HUDEP-2 (cell line): ENCODE measurements at regions not wholly inside any gene's neighbourhood (a gene's known extent, or its start where the extent isn't known, plus 50 kb on each side); places are given as distances from the start of the nearest gene placed in this dataset.
A peak's percentile ranks its signal among the peaks of the same experiment; 100 is the strongest.

Source experiments
- DNase-seq, 76 experiments: peaks; one replicate each; lab custom pipeline; 2025; ENCODE audit not compliant: unreplicated experiment in 76 of 76; lab: John Stamatoyannopoulos, UW

DNA sequence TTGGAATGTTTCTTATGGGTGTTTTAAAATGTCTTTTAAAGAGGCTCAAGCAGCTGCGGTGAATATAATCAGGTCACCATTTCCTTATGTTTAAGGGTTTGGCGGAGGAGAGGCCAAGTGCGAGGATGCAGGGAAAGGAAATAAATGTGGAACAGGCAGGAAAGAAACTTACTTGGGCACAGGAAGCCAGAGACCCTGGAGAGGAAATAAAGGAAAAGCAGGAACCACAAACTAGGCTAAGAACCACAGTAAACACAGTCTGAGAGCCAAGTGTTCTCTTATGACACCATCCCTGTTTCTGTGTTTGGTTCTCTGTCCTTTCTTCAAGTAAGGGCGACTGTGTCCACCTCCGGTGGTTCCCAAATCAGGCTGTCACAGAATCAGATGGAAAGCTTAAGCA lies 166.5 kb downstream of the C9orf152 start:
- no peak for DNase-seq

DNA sequence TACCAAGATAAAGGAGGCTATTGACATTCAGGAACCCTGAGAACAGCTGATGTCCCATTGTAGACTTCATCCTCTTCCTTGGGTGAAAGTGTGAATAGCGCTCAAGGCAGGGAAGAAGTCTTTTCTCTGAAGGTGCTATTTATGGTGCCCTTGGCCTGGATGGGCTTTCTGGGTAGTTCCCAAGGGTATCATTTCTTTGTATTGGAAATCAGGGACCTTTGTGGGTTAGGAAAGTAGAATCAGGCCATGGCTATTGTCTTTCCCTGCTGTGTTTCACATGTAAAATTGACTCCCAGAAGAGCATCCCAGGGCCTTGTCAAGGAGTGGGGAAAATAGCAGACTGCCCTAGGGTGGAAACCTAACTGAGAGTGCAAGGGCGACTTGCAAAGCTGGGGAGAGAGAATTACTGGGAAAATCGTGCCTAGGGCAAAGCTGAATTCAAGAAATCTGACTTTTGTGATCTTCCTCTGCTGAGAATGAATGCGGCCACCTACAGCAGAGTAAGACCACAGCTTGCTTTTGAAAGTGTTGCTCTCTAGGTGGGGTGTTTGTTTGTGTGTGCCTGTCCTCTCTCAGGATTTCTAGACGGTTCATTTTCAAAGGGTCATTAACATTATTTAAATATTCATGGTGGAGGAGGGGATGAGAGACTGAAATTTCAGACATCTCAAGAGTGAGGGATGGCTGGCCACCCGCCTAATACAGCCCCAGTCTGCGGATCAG lies 160.6 kb downstream of the C9orf152 start:
- DNase-seq = no peak

DNA sequence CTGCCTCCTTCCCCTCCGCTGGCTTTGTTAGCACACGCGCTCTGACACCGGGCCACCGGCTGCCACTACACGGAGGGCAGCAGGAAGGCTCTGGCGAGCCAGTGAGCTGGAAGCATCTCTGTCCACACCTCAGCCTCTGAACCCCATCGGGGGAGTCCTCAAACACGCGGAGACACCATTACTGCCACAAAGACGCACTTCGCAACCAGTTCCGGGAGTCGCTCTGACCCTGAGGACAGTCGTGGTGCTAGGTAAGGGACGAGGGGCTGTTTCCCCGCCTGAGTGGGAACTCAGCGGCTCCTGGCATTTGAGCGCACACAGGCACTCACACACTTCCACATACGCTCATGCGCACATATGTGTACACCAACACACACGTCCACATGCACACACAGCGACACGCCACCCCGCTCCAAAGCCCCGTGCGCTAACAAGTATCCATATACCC lies 160.0 kb downstream of the C9orf152 start:
- peak in 3 of 76 experiments; percentile 18 to 47 (median 24) for DNase-seq

DNA sequence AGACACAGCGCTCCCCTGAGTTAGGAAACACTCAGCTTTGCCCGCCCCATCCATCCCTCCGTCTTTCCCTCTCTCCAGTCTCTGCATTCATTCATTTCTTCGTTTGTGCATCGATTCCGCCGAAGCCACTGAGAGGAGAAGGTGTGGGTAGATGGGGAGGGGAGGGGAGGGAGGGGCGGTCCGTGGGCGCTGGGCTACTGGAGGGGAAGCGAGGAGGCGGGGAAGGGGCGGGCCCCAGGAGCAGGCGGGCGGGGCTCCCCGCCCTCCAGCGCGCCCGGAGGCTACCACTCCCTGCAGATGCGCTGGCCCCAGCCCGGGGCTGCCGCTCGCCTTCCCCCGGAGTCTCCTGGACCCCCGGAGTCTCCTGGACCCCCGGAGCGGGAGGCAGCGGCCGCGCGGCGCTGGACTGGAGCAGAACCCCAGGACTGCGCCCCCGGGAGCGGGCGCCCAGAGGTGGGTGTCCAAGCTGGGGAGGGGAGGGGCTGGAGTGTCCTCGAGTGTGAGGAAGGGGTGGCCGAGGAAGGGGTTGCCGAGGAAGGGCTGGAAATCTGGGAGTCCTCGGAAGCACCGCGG lies 159.5 kb downstream of the C9orf152 start:
- peak in 62 of 76 experiments; percentile 9 to 83 (median 60) for DNase-seq

DNA sequence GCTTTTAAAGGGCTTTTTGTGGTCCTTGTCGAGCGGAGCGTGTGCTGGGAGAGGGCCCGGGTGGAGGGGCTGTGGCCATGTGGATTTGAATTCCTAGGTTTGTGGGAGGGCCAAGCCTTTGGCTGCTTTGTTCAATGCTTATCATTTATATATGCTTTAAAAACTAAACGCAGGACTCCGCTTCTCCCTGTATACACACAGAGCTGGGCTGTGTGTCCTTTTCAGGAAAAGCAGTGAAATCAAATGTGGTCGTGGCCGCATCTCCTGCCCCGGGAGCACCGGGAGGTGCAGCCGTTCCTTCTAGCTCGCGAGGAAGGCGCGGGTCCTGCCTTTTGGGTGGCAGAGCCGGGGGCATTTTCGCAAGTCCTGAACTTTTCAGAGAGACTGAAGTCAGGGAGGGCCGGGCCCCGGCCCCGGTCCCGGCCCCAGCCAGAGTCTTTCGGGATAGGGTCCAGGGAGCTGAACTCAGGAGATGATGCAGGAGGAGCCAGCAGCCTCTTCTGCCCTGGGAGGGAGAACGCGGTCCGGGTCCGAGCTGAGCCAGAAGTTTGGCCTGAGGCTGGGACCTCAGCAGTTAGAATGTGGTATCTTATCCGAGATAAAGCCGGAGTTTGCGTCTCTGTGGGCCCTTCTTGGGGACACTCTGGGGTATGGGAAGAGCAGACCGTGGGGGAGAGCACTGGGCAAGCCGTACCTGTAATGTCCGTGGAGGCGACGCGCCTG lies 158.8 kb downstream of the C9orf152 start:
- DNase-seq = peak in 3 of 76 experiments; percentile 28 to 38 (median 33)

GRCh38 chr9:110049699-110050450 lies 158.1 kb downstream of the C9orf152 start:
- peak in 15 of 76 experiments; percentile 10 to 38 (median 21) for DNase-seq

GRCh38 chr9:110050925-110051355 lies 157.0 kb downstream of the C9orf152 start:
- peak in 5 of 76 experiments; percentile 9 to 57 (median 20) for DNase-seq

- no peak for DNase-seq
Observed at GRCh38 chr9:110056062-110056461, 151.9 kb downstream of the C9orf152 start.

DNA sequence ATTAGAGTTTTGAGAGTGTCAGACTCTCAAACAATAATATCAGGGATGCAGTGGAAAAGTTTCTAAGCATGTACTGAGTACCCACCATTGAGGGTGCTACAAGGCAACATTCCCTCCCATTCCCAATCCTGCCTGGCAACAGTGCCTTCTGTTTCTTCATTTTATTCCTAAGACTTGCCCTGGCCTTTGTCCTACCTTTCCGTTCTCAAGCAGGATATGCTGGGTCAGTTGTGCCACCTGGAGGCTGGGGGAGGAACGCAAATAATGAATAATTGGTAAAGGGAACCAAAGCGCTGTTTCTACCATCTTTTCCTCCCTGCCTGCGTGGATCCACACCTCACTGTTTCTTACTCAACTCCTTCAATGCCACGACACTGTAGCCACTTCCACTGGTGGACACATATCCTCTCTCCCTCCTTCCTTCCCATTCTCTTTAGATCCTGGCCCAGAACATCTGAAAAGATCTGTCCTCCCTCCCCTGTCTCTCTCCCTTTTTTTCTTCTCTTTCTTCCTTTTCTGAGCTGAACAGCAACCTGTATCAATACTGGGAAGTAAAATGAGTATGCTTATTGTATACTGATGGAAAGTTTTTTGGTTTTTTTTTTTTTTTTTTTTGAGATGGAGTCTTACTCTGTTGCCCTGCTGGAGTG lies 149.5 kb downstream of the C9orf152 start:
- DNase-seq = peak in 9 of 76 experiments; percentile 8 to 23 (median 11)

GRCh38 chr9:110059461-110059860 lies 148.5 kb downstream of the C9orf152 start:
- DNase-seq = no peak

GRCh38 chr9:110064803-110065202 lies 143.2 kb downstream of the C9orf152 start:
- no peak for DNase-seq

- no peak for DNase-seq
Observed at GRCh38 chr9:110065532-110065931, 142.4 kb downstream of the C9orf152 start.

GRCh38 chr9:110066929-110067716 lies 140.8 kb downstream of the C9orf152 start:
- DNase-seq = peak in 32 of 76 experiments; percentile 9 to 73 (median 46)

DNA sequence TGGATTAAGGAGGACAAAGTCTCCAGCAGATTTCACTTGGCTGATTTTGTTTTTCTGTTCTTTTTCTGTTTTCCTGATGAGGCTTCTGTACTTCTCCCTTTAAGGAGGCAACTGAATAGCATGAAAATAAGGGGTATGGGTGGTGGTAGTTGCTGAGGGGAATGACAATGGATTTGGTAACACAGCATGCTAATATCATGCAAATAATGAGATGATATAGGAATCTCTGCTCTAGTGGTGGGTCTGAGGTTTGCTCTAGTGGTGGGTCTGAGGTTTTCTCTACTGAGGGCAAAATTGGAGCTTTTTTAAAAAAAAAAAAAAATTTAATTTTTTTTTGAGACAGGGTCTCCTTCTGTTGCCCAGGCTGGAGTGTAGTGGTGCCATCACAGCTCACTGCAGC lies 139.7 kb downstream of the C9orf152 start:
- no peak for DNase-seq

GRCh38 chr9:110069326-110070248 lies 138.4 kb downstream of the C9orf152 start:
- peak in 71 of 76 experiments; percentile 16 to 90 (median 68) for DNase-seq

- no peak for DNase-seq
Observed at GRCh38 chr9:110072597-110073355, 135.2 kb downstream of the C9orf152 start.

DNA sequence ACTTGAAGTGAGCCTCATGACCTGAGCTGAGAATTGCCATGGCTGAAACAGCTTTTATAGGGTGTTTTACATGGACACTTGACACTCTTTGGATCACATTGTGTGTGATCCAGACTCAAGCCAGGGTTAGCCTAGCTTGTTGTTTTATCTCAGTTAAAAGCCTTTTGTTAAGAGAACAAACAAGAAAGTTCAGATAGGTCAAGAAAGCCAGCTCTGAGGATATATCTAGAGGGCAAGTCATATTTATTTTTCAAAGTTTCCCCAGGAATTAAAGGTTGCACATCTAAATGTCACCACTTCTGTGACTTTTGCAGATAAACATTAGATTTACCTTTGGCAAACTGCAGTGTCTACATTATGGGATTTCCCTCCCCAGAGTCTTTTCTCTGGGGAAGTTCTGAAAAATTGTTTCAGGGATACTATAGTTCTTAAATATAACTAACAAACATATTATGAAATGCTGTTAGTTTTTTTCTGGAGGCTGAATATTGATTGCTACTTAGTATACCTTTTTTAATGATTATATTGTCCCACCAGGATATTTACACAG lies 134.5 kb downstream of the C9orf152 start:
- no peak for DNase-seq
